SJSA1 (cell line): ENCODE measurements at regions not wholly inside any gene's neighbourhood (a gene's known extent, or its start where the extent isn't known, plus 50 kb on each side); places are given as distances from the start of the nearest gene placed in this dataset.
"Not testable (repeated sequence)": the region's sequence is repeated elsewhere in the genome, so short reads cannot be mapped to it uniquely, and the experiment has no call there.

Experiments
- DNase-seq, 2 experiments: peaks; one replicate each; pipeline ENCODE4 v3.0.0-alpha.2; 2015 to 2020; ENCODE audit warnings: low spot score in 2 of 2, low read depth in 1 of 2
- H3K27ac ChIP-seq: fragments of 250-450 bp; sonication (Bioruptor Pico); 2 replicates; pipeline ENCODE4 v1.5.1; 2020; ENCODE audit warnings: mild to moderate bottlenecking, moderate library complexity
- H3K27me3 ChIP-seq: fragments of 250-450 bp; sonication (Bioruptor Pico); replicated peaks from 2 replicates; pipeline ENCODE4 v1.5.1; 2020; ENCODE audit warnings: mild to moderate bottlenecking, moderate library complexity
- H3K36me3 ChIP-seq: fragments of 250-450 bp; sonication (Bioruptor Pico); 2 replicates; pipeline ENCODE4 v1.5.1; 2020; ENCODE audit warnings: mild to moderate bottlenecking
- H3K4me1 ChIP-seq: fragments of 250-450 bp; sonication (Bioruptor Pico); replicated peaks from 2 replicates; pipeline ENCODE4 v1.6.1; 2021; ENCODE audit warnings: mild to moderate bottlenecking
- H3K4me3 ChIP-seq: fragments of 250-450 bp; sonication (Bioruptor Pico); 2 replicates; pipeline ENCODE4 v1.5.1; 2020; ENCODE audit warnings: mild to moderate bottlenecking
- H3K9me3 ChIP-seq: fragments of 250-450 bp; sonication (Bioruptor Pico); replicated peaks from 2 replicates; pipeline ENCODE4 v1.5.1; 2020; ENCODE audit warnings: mild to moderate bottlenecking

GRCh38 chr2:114128263-114128662 lies 238.4 kb downstream of the ACTR3 start:
- Histone ChIP-seq H3K27me3 (no peaks in the 10 kb centered on the region), H3K4me3 (no peak overlapping the region), H3K4me1 (no peaks in the 10 kb centered on the region), H3K9me3 (no peaks in the 10 kb centered on the region; the same call in 1 of the 2 replicates), H3K36me3 (no peaks in the 10 kb centered on the region), H3K27ac (no peak overlapping the region)
- no peak for DNase-seq

GRCh38 chr2:114128725-114129124 lies 238.8 kb downstream of the ACTR3 start:
- Histone ChIP-seq H3K4me3 (no peak overlapping the region), H3K4me1 (no peaks in the 10 kb centered on the region), H3K36me3 (no peaks in the 10 kb centered on the region), H3K27me3 (no peaks in the 10 kb centered on the region), H3K9me3 (no peaks in the 10 kb centered on the region; the same call in 1 of the 2 replicates), H3K27ac (no peak overlapping the region)
- no peak for DNase-seq

- not testable (repeated sequence) for H3K27ac ChIP-seq, H3K27me3 ChIP-seq, H3K4me1 ChIP-seq, DNase-seq, H3K4me3 ChIP-seq, H3K36me3 ChIP-seq, H3K9me3 ChIP-seq
Measured at GRCh38 chr2:114132050-114132449, 242.2 kb downstream of the ACTR3 start.

- H3K27ac ChIP-seq = no peak overlapping the region
- no peaks in the 10 kb centered on the region; the same call in 1 of the 2 replicates for H3K9me3 ChIP-seq
- H3K4me3 ChIP-seq = no peak overlapping the region
- H3K36me3 ChIP-seq = no peaks in the 10 kb centered on the region
- no peaks in the 10 kb centered on the region for H3K4me1 ChIP-seq
- DNase-seq = no peak
- H3K27me3 ChIP-seq = no peaks in the 10 kb centered on the region
Measured at GRCh38 chr2:114134146-114134545, 244.3 kb downstream of the ACTR3 start.

GRCh38 chr2:114139542-114139941 lies 249.7 kb downstream of the ACTR3 start:
- no peak overlapping the region for H3K4me3 ChIP-seq
- H3K36me3 ChIP-seq = no peaks in the 10 kb centered on the region
- no peaks in the 10 kb centered on the region for H3K9me3 ChIP-seq
- DNase-seq = no peak
- H3K4me1 ChIP-seq = no peaks in the 10 kb centered on the region
- H3K27ac ChIP-seq = no peak overlapping the region
- no peaks in the 10 kb centered on the region for H3K27me3 ChIP-seq

GRCh38 chr2:114156366-114157056 lies 266.6 kb downstream of the ACTR3 start:
- Histone ChIP-seq H3K4me3 (no peak overlapping the region), H3K27me3 (no peaks in the 10 kb centered on the region), H3K36me3 (no peaks in the 10 kb centered on the region), H3K9me3 (no peaks in the 10 kb centered on the region), H3K27ac (no peak overlapping the region), H3K4me1 (no peaks in the 10 kb centered on the region)
- no peak for DNase-seq

GRCh38 chr2:114157057-114157385 lies 267.1 kb downstream of the ACTR3 start:
- Histone ChIP-seq H3K27me3 (no peaks in the 10 kb centered on the region), H3K4me1 (no peaks in the 10 kb centered on the region), H3K27ac (no peak overlapping the region), H3K36me3 (no peaks in the 10 kb centered on the region), H3K4me3 (no peak overlapping the region), H3K9me3 (no peaks in the 10 kb centered on the region)
- no peak for DNase-seq

GRCh38 chr2:114160263-114160981 lies 270.5 kb downstream of the ACTR3 start:
- Histone ChIP-seq H3K4me3 (no peak overlapping the region), H3K27me3 (no peaks in the 10 kb centered on the region), H3K36me3 (no peaks in the 10 kb centered on the region), H3K9me3 (no peaks in the 10 kb centered on the region), H3K27ac (no peak overlapping the region), H3K4me1 (no peaks in the 10 kb centered on the region)
- no peak for DNase-seq

- Histone ChIP-seq H3K9me3 (no peaks in the 10 kb centered on the region), H3K4me3 (no peak overlapping the region), H3K36me3 (no peaks in the 10 kb centered on the region), H3K27ac (no peak overlapping the region), H3K4me1 (no peaks in the 10 kb centered on the region), H3K27me3 (no peaks in the 10 kb centered on the region)
- no peak for DNase-seq
Measured at GRCh38 chr2:114161371-114161770, 271.5 kb downstream of the ACTR3 start.

GRCh38 chr2:114167799-114168198 lies 274.6 kb upstream of the DPP10 start:
- no peaks in the 10 kb centered on the region for H3K27me3 ChIP-seq
- H3K36me3 ChIP-seq = no peaks in the 10 kb centered on the region
- H3K4me1 ChIP-seq = no peaks in the 10 kb centered on the region
- H3K4me3 ChIP-seq = no peak overlapping the region
- no peak for DNase-seq
- no peak overlapping the region for H3K27ac ChIP-seq
- H3K9me3 ChIP-seq = no peaks in the 10 kb centered on the region

GRCh38 chr2:114170070-114170469 lies 272.4 kb upstream of the DPP10 start:
- Histone ChIP-seq H3K27ac (no peak overlapping the region), H3K4me3 (no peak overlapping the region), H3K4me1 (no peaks in the 10 kb centered on the region), H3K9me3 (no peaks in the 10 kb centered on the region), H3K27me3 (no peaks in the 10 kb centered on the region), H3K36me3 (no peaks in the 10 kb centered on the region)
- no peak for DNase-seq

- Histone ChIP-seq H3K9me3 (no peaks in the 10 kb centered on the region), H3K4me1 (no peaks in the 10 kb centered on the region), H3K27ac (no peak overlapping the region), H3K4me3 (no peak overlapping the region), H3K27me3 (no peaks in the 10 kb centered on the region), H3K36me3 (no peaks in the 10 kb centered on the region)
- no peak for DNase-seq
Measured at GRCh38 chr2:114175507-114175906, 266.9 kb upstream of the DPP10 start.

- Histone ChIP-seq H3K4me3 (no peak overlapping the region), H3K36me3 (no peaks in the 10 kb centered on the region), H3K27ac (no peak overlapping the region), H3K4me1 (no peaks in the 10 kb centered on the region), H3K27me3 (0 out of 2 replicates have a peak, but pooled peaks cover 6% of the 10 kb centered on the region), H3K9me3 (no peaks in the 10 kb centered on the region)
- no peak for DNase-seq
Measured at GRCh38 chr2:114185501-114185900, 256.9 kb upstream of the DPP10 start.

- Histone ChIP-seq H3K9me3 (no peaks in the 10 kb centered on the region), H3K4me1 (no peaks in the 10 kb centered on the region), H3K27ac (no peak overlapping the region), H3K27me3 (no peaks in the 10 kb centered on the region), H3K4me3 (no peak overlapping the region), H3K36me3 (no peaks in the 10 kb centered on the region)
- DNase-seq = no peak
Measured at GRCh38 chr2:114192362-114192761, 250.1 kb upstream of the DPP10 start.
